GM12891 (cell line): ENCODE measurements at regions not wholly inside any gene's neighbourhood (a gene's known extent, or its start where the extent isn't known, plus 50 kb on each side); places are given as distances from the start of the nearest gene placed in this dataset.

Experiments
- POLR2A ChIP-seq: IDR thresholded peaks from 2 replicates; pipeline ENCODE4 v1.6.1; 2011; ENCODE audit warnings: low read depth, low read length, control low read depth
- POLR2AphosphoS5 ChIP-seq: IDR thresholded peaks from 2 replicates; pipeline ENCODE4 v1.6.1; 2011; ENCODE audit warnings: low read depth, low read length, control low read depth
- POU2F2 ChIP-seq: IDR thresholded peaks from 2 replicates; pipeline ENCODE4 v1.6.1; 2011; ENCODE audit warnings: low read depth, mild to moderate bottlenecking, control low read depth, low read length, moderate library complexity
- SPI1 ChIP-seq: IDR thresholded peaks from 2 replicates; pipeline ENCODE4 v1.6.1; 2011; ENCODE audit warnings: low read depth, low read length, control low read depth
- TAF1 ChIP-seq: IDR thresholded peaks from 2 replicates; pipeline ENCODE4 v1.6.1; 2011; ENCODE audit warnings: low read depth, low read length, control low read depth

DNA sequence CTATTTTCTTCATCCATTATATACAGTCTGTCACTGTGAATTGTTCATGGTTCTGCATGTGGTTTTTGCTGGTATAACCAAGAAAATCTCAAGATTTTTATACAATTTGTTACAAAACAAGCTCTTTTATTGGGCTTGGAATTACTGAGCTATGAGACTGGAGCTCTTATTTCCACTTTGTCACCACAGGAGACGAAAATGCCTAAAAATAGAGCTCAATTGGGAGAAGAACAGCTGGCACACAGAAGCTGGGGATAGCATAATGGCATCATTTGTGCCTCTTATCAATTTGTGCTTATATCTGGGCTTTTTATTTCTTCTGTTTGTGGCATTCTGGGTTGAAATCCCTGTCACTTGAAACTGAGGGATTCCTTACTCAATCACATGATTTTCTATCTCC lies 219.1 kb downstream of the CALCRL start:
- TF ChIP-seq POLR2A (no peak), POLR2AphosphoS5 (no peak), TAF1 (no peak), POU2F2 (no peak), SPI1 (no peak)
